HG02870 (cell line): ENCODE measurements at regions not wholly inside any gene's neighbourhood (a gene's known extent, or its start where the extent isn't known, plus 50 kb on each side); places are given as distances from the start of the nearest gene placed in this dataset.

Experiments
- ATAC-seq: cut with Tn5 transposase; IDR thresholded peaks from one replicate; pipeline ENCODE4 v1.9.1; 2021; ENCODE audit warnings: mild to moderate bottlenecking, moderate library complexity; ENCODE audit not compliant: unreplicated experiment

GRCh38 chr17:79541056-79541850 is 69.6 kb downstream of the RBFOX3 start:
- no peak for ATAC-seq

- ATAC-seq, result no peak
Observed at GRCh38 chr17:79539944-79540705, 70.7 kb downstream of the RBFOX3 start.

- ATAC-seq, result no peak
Observed at GRCh38 chr17:79538291-79538690, 72.6 kb downstream of the RBFOX3 start.

- no peak for ATAC-seq
Observed at GRCh38 chr17:79537686-79538085, 73.2 kb downstream of the RBFOX3 start.

- ATAC-seq, result no peak
Observed at GRCh38 chr17:79537061-79537460, 73.8 kb downstream of the RBFOX3 start.

GRCh38 chr17:79536212-79536840 is 74.5 kb downstream of the RBFOX3 start:
- no peak for ATAC-seq

GRCh38 chr17:79535728-79536025 is 75.2 kb downstream of the RBFOX3 start:
- ATAC-seq, result no peak

DNA sequence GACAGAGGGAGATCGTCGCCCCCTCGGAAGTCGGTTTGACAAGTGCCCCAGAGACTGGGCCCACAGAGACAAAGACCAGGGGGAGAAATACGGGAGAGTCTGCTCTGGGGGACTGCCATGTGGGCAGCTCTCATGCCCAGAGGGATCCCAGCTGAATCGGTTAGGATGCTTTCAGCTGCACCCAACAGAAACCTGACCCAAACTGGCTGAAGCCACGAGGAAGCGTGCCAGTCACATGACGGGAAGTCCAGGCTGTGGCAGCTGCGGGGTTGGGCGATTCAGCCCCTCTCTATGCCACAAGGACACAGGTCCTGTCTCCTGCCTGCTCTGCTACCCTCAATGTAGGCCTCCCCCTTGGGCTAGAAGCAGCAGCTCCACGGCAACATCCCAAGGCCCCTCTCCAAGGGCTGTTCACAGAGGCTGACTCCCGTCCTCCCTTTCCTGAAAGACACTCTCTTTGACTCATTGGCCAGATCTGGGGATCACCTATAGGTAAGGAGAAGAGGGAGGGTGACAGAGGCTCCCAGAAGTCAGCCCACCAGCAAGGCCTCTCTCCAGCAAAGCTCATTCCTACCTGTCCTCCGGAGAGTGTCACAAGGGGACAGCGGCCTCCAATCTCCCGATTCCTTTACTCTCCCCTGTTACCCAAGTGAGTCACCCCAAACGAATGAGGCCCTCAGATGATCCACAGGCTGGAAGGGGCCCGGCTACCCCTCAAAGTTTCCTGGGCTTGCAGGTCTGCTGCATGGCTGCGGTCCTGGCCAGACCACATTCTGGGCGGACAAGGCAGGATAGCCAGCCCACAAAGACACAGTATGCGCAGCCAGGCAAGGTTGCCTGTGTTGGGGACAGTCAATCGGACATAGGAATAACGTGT is 75.8 kb downstream of the RBFOX3 start:
- no peak for ATAC-seq

DNA sequence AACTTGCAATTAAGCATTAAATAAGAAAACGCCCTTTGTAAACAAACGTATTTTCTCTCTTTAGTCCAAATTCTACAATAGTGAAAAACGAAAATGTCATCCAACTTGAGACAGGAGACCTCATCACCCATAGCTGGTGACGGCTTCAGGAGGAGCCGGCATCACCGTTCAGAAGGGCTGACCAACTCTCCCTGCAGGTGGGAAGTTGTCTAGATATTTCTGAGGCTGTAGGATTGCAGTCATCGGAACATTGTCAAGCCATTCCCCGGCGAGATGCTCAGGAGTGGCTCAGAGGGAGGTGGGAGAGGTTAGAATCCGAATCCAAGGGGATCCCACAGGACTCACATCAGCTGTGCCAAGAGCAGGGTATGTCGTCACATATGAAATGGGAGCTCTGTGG is 76.7 kb downstream of the RBFOX3 start:
- ATAC-seq, result no peak

DNA sequence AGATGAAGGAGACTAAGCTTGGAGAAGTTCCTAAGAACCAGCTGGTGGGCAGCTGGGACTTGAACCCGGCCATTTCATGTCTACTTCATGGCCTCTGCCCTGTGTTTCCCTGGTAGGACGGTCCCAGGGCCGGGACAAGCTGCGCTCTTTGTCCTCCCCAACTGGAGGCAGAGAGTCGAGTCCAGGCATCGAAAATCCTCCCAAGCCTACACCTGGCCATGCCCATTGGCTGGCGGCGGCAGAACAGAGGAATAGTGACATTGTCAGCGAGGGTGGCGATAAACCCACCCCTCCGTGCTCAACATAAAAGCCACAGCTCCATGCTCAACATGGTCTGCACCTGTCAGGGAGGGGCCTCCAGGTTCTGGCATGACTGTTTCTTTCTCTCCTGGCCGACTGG is 77.7 kb downstream of the RBFOX3 start:
- no peak for ATAC-seq

- no peak for ATAC-seq
Observed at GRCh38 chr17:79532107-79532790, 78.6 kb downstream of the RBFOX3 start.

- no peak for ATAC-seq
Observed at GRCh38 chr17:79531191-79532095, 79.4 kb downstream of the RBFOX3 start.

DNA sequence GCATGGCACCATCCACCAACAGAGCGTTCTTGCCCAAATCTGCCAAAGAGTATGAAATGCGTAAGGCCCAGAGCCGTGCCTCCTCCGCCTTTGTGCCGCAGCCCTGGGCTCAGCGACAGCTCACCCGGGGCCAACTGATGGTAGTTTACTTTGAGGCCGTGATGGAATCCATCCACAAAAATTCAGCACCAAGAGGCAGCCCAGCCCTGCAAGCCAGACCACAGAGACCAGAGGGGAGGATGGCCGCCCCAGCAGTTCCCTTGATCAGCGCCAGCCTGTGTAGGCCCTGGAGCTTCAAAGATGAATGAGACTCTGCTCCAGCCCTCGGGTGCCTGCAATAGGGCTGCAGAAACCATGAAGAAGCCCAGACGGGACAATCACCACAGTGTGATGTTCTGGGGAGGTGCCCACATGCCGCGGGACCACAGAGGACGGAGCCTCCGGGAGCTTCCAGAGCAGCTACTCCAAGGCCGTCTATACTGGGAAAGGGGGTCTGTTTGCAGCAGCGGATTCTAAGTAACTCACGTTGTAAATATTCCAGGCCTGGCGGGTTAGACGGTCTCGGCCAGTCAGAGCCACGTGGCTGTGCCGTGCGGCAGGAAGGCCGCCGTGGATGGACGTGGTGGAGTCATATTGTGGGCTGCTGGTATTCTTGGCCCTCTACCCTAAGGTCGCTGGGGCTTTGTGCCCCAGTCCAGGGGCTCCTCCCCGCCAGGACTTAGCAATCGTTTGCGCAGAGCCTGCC is 80.3 kb downstream of the RBFOX3 start:
- ATAC-seq, result no peak

DNA sequence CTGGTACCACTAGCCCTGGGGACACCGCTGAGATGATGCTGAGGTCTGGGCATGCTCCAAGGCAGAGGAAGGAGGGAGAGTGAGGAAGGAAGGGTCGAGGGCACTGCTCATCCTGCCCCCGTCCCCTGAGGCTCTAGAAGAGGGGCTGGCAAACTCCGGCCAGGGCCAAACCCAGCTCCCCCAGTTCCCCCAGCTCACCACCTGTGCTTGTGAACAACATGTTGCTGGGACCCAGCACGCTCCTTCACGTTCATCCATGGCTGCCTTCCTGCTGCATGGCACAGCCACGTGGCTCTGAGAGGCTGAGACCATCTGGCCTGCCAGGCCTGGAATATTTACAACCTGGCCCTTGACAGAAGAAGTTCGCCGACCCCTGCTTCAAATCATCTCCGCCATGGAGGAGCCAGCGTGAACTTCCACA is 81.2 kb downstream of the RBFOX3 start:
- no peak for ATAC-seq

DNA sequence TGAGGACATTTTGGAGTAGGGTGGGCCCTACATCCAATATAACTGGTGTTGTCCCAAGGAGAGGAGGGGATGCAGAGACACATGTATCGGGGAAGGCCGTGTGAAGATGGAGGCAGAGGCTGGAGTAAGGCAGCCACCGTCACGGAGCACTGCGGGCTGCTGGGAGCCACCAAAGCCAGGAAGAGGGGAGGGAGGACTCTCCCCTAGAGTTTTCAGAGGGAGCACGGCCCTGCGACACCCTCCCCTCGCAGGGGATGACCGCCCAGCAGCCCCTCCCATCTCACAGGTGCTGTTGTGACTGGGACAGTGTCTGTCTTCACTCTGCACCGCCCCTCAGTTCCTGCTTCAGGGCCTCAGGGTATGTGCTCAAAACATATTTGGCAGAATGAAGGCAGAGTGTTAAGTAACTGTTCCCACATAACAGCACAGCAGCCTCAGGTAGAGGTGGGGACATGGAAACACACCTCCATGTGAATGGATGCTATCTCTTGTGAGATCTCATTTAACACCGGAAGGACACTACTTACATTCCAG is 82.2 kb downstream of the RBFOX3 start:
- no peak for ATAC-seq

DNA sequence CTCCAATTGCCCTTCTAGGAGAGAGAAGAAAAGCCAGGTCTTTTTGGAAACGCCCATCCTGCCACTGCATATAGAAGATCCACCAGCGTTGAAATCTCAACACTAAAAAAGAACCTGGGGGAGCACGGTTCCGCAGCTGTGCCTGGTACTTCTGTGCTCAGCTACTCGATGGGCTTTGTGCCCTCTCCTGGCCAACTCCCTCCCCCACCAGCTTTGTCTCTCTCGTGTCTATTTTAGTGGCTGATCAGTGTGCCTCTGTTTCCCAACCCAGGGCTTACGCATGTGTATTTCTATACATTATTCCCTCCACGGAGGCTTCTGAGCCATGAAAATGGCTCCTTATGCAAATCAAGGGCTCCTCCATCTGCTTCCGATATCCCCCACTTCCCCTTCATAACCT is 83.5 kb downstream of the RBFOX3 start:
- no peak for ATAC-seq

GRCh38 chr17:79525793-79526677 is 84.8 kb downstream of the RBFOX3 start:
- ATAC-seq, result no peak
